ENCODE measurements at regions not wholly inside any gene's neighbourhood (a gene's known extent, or its start where the extent isn't known, plus 50 kb on each side); places are given as distances from the start of the nearest gene placed in this dataset.
A peak's percentile ranks its signal among the peaks of the same experiment; 100 is the strongest.

DNA sequence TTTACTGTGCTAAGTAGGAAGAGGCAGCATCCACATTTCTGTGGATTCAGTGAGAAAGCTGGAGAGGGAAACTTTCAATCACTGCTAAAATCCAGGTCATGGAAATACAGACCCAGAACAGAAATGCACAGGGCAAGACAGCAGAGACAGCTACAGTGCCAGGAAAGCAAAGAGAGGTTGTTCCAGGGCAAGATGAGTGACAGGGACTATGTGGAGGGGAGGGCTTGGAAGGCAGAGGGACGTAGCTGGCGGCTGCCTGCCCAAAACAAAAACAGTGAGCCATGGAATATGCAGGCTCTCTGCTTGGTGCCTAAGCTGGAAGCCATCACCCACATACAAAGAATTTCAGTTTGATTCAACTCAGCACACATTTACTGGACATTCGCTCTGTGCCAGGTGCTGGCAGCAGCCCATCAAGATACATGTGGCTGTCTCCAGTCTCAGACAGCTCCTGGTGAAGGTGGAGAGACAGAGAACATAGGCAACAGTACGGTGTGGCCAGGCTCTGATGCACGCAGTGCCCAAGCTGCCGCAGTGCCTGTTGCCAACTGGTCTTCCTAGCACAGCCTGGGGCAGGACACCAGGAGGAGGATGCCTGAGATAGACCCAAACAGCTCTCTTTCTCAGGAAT, 88.7 kb downstream of the AIPL1 start:
- TF ChIP-seq SP7 (tag by site-specific recombination; IDR thresholded peaks at IDR 0.05) = no peak
- no peak for TF ChIP-seq ZNF423 (tag by site-specific recombination; IDR thresholded peaks at IDR 0.05)
- no peak for TF ChIP-seq ZNF311 (tag by site-specific recombination; IDR thresholded peaks at IDR 0.05; ENCODE audit: borderline replicate concordance)
- no peak for TF ChIP-seq ZFP69B (tag by site-specific recombination; IDR thresholded peaks at IDR 0.05)
- 0 out of 2 replicates have a peak, but pooled peaks have one; percentile 24 for TF ChIP-seq ZNF335 (tag by site-specific recombination; conservative IDR thresholded peaks at IDR 0.05)
- TF ChIP-seq, protein P1, sequence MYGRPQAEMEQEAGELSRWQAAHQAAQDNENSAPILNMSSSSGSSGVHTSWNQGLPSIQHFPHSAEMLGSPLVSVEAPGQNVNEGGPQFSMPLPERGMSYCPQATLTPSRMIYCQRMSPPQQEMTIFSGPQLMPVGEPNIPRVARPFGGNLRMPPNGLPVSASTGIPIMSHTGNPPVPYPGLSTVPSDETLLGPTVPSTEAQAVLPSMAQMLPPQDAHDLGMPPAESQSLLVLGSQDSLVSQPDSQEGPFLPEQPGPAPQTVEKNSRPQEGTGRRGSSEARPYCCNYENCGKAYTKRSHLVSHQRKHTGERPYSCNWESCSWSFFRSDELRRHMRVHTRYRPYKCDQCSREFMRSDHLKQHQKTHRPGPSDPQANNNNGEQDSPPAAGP (tag by site-specific recombination; IDR thresholded peaks at IDR 0.05) = no peak
- H3K4me3 ChIP-seq (ENCODE audit: low read depth, low read length) = no peak overlapping the region
- CTCF ChIA-PET = interaction anchor here (0.6 kb wide), 2 partner anchors 60 to 173 kb away, joined by 3 to 6 read pairs; no protein-coding TSS in a partner anchor
- no peaks in the 10 kb centered on the region for H3K36me3 ChIP-seq (ENCODE audit: control insufficient read depth in 2 of 2, insufficient read depth in 1 of 2, low read length in 2 of 2)
- H3K27ac ChIP-seq (ENCODE audit: extremely low read depth, low read depth, low read length) = no peak overlapping the region
- H3K9me3 ChIP-seq (ENCODE audit: control insufficient read depth, insufficient read depth, low read depth, low read length) = no peaks in the 10 kb centered on the region
- no peaks in the 10 kb centered on the region for H3K4me1 ChIP-seq (ENCODE audit: control insufficient read depth, insufficient read depth, low read length)
- POLR2A ChIA-PET = no interaction called here

DNA sequence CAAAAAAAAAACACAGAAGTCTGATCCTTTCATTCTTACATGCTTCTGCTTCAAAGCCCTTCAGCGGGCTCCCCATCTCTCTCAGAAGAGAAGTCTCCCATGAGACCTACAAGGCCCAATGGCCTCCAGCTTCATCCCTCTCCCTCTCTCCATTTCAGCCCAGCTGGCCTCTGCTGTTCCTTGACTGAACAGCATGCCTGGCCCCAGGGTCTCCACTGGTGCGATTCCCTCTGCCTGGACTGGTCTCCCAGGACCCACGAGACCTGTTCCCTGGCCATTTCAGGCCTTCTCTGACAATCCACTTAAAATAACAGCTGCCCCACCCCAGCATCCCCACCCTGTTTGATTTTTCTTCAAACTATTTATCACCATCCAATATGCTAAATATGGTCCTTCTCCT, 91.2 kb downstream of the AIPL1 start:
- H3K36me3 ChIP-seq (ENCODE audit: control insufficient read depth in 2 of 2, insufficient read depth in 1 of 2, low read length in 2 of 2) = no peaks in the 10 kb centered on the region
- no peaks in the 10 kb centered on the region for H3K4me1 ChIP-seq (ENCODE audit: control insufficient read depth, insufficient read depth, low read length)
- POLR2A ChIA-PET = no interaction called here
- CTCF ChIA-PET = interaction anchor here (0.7 kb wide), 1 partner anchor 8 kb away, joined by 3 read pairs; no protein-coding TSS in a partner anchor
- no peaks in the 10 kb centered on the region for H3K9me3 ChIP-seq (ENCODE audit: control insufficient read depth, insufficient read depth, low read depth, low read length)
- no peak overlapping the region for H3K4me3 ChIP-seq (ENCODE audit: low read depth, low read length)
- TF ChIP-seq ZNF768 (tag by site-specific recombination; IDR thresholded peaks at IDR 0.05) (no peak), IKZF3 (tag by site-specific recombination; IDR thresholded peaks at IDR 0.05) (no peak), ZNF423 (tag by site-specific recombination; IDR thresholded peaks at IDR 0.05) (no peak), BCL11B (tag by site-specific recombination; IDR thresholded peaks at IDR 0.05; ENCODE audit: low read depth) (no peak), ZNF324 (tag by site-specific recombination; IDR thresholded peaks at IDR 0.05) (no peak), ZNF335 (tag by site-specific recombination; conservative IDR thresholded peaks at IDR 0.05) (no peak), ZNF114 (tag by site-specific recombination; IDR thresholded peaks at IDR 0.05) (no peak), ZXDB (tag by site-specific recombination; IDR thresholded peaks at IDR 0.05) (no peak), SCRT2 (tag by site-specific recombination; IDR thresholded peaks at IDR 0.05) (no peak), ZNF558 (tag by site-specific recombination; IDR thresholded peaks at IDR 0.05) (no peak), ZNF747 (tag by site-specific recombination; IDR thresholded peaks at IDR 0.05) (no peak), TRIM28 (IDR thresholded peaks at IDR 0.05; ENCODE audit: borderline replicate concordance, low read length) (no peak), ZNF433 (tag by site-specific recombination; IDR thresholded peaks at IDR 0.05; ENCODE audit: low read depth) (no peak), ZNF529 (tag by site-specific recombination; IDR thresholded peaks at IDR 0.05; ENCODE audit: insufficient replicate concordance) (no peak), ZSCAN16 (tag by site-specific recombination; IDR thresholded peaks at IDR 0.05) (no peak)
- H3K27ac ChIP-seq (ENCODE audit: extremely low read depth, low read depth, low read length) = no peak overlapping the region

GRCh38 chr17:6343191-6343590, 91.7 kb downstream of the AIPL1 start:
- no peak overlapping the region for H3K4me3 ChIP-seq (ENCODE audit: low read depth, low read length)
- H3K36me3 ChIP-seq (ENCODE audit: control insufficient read depth in 2 of 2, insufficient read depth in 1 of 2, low read length in 2 of 2) = no peaks in the 10 kb centered on the region
- no peak overlapping the region for H3K27ac ChIP-seq (ENCODE audit: extremely low read depth, low read depth, low read length)
- H3K9me3 ChIP-seq (ENCODE audit: control insufficient read depth, insufficient read depth, low read depth, low read length) = no peaks in the 10 kb centered on the region
- CTCF ChIA-PET = no interaction called here
- POLR2A ChIA-PET = no interaction called here
- H3K4me1 ChIP-seq (ENCODE audit: control insufficient read depth, insufficient read depth, low read length) = no peaks in the 10 kb centered on the region
- TF ChIP-seq, protein P2, sequence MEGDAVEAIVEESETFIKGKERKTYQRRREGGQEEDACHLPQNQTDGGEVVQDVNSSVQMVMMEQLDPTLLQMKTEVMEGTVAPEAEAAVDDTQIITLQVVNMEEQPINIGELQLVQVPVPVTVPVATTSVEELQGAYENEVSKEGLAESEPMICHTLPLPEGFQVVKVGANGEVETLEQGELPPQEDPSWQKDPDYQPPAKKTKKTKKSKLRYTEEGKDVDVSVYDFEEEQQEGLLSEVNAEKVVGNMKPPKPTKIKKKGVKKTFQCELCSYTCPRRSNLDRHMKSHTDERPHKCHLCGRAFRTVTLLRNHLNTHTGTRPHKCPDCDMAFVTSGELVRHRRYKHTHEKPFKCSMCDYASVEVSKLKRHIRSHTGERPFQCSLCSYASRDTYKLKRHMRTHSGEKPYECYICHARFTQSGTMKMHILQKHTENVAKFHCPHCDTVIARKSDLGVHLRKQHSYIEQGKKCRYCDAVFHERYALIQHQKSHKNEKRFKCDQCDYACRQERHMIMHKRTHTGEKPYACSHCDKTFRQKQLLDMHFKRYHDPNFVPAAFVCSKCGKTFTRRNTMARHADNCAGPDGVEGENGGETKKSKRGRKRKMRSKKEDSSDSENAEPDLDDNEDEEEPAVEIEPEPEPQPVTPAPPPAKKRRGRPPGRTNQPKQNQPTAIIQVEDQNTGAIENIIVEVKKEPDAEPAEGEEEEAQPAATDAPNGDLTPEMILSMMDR (tag by site-specific recombination; IDR thresholded peaks at IDR 0.05) = no peak
- TF ChIP-seq ZNF248 (tag by site-specific recombination; IDR thresholded peaks at IDR 0.05) (no peak), HOXC10 (CRISPR knock-in tag; IDR thresholded peaks at IDR 0.05) (no peak), ZSCAN30 (tag by site-specific recombination; IDR thresholded peaks at IDR 0.05) (no peak), ZNF473 (tag by site-specific recombination; IDR thresholded peaks at IDR 0.05) (no peak), ZNF585B (tag by site-specific recombination; IDR thresholded peaks at IDR 0.05) (no peak)
- TF ChIP-seq, protein P3, sequence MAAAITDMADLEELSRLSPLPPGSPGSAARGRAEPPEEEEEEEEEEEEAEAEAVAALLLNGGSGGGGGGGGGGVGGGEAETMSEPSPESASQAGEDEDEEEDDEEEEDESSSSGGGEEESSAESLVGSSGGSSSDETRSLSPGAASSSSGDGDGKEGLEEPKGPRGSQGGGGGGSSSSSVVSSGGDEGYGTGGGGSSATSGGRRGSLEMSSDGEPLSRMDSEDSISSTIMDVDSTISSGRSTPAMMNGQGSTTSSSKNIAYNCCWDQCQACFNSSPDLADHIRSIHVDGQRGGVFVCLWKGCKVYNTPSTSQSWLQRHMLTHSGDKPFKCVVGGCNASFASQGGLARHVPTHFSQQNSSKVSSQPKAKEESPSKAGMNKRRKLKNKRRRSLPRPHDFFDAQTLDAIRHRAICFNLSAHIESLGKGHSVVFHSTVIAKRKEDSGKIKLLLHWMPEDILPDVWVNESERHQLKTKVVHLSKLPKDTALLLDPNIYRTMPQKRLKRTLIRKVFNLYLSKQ (tag by site-specific recombination; IDR thresholded peaks at IDR 0.05; ENCODE audit: borderline replicate concordance) = no peak
- TF ChIP-seq, protein P4, sequence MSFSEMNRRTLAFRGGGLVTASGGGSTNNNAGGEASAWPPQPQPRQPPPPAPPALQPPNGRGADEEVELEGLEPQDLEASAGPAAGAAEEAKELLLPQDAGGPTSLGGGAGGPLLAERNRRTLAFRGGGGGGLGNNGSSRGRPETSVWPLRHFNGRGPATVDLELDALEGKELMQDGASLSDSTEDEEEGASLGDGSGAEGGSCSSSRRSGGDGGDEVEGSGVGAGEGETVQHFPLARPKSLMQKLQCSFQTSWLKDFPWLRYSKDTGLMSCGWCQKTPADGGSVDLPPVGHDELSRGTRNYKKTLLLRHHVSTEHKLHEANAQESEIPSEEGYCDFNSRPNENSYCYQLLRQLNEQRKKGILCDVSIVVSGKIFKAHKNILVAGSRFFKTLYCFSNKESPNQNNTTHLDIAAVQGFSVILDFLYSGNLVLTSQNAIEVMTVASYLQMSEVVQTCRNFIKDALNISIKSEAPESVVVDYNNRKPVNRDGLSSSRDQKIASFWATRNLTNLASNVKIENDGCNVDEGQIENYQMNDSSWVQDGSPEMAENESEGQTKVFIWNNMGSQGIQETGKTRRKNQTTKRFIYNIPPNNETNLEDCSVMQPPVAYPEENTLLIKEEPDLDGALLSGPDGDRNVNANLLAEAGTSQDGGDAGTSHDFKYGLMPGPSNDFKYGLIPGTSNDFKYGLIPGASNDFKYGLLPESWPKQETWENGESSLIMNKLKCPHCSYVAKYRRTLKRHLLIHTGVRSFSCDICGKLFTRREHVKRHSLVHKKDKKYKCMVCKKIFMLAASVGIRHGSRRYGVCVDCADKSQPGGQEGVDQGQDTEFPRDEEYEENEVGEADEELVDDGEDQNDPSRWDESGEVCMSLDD (tag by site-specific recombination; IDR thresholded peaks at IDR 0.05) = no peak
